ENCODE measurements at regions not wholly inside any gene's neighbourhood (a gene's known extent, or its start where the extent isn't known, plus 50 kb on each side); places are given as distances from the start of the nearest gene placed in this dataset.

- H3K27ac ChIP-seq (ENCODE audit: insufficient read depth, low read length): no peak overlapping the region
- CTCF ChIA-PET: interaction anchor here (1.6 kb wide), 1 partner anchor 244 kb away, joined by 4 read pairs; no protein-coding TSS in a partner anchor
- no peak overlapping the region for H2BK5ac ChIP-seq (ENCODE audit: low read depth, low read length, poor library complexity, severe bottlenecking)
- H3K4me3 ChIP-seq (ENCODE audit: insufficient read depth, low read depth, low read length): no peak overlapping the region
- POLR2A ChIA-PET (ENCODE audit: unreplicated experiment): no interaction called here
- H3K14ac ChIP-seq (replicated peaks; ENCODE audit: low read depth, low read length): no peak overlapping the region
- no peak overlapping the region for H3K4me2 ChIP-seq (ENCODE audit: low read depth, low read length)
- H3K27me3 ChIP-seq (ENCODE audit: control insufficient read depth, insufficient read depth, low read length): no peaks in the 10 kb centered on the region
- ATAC-seq (ENCODE audit: low read depth) (no peak), DNase-seq (no peak)
- intact Hi-C loops (cut with micrococcal nuclease): no loop called here
- TF ChIP-seq RCOR1 (IDR thresholded peaks at IDR 0.05; ENCODE audit: insufficient replicate concordance, low read length) (no peak), MXI1 (IDR thresholded peaks at IDR 0.05; ENCODE audit: borderline replicate concordance, low read depth, low read length) (no peak), SMC3 (IDR thresholded peaks at IDR 0.05; ENCODE audit: low read depth, low read length) (no peak), POLR2A (IDR thresholded peaks at IDR 0.05; ENCODE audit: low read depth, low read length) (no peak), FOS (IDR thresholded peaks at IDR 0.05; ENCODE audit: low read depth, low read length) (no peak), BHLHE40 (IDR thresholded peaks at IDR 0.05; ENCODE audit: low read depth, low read length) (no peak), NFE2L2 (IDR thresholded peaks at IDR 0.05; ENCODE audit: low read depth, low read length) (no peak), CHD1 (IDR thresholded peaks at IDR 0.05; ENCODE audit: low read depth, low read length) (no peak), MAZ (IDR thresholded peaks at IDR 0.05; ENCODE audit: borderline replicate concordance, low read depth, low read length) (no peak), CEBPB (IDR thresholded peaks at IDR 0.05; ENCODE audit: low read depth, low read length) (no peak), CTCF (conservative IDR thresholded peaks at IDR 0.05; ENCODE audit: low read depth, low read length) (no peak), MAFK (IDR thresholded peaks at IDR 0.05; ENCODE audit: low read depth, low read length) (no peak)
- TF ChIP-seq, protein P1, sequence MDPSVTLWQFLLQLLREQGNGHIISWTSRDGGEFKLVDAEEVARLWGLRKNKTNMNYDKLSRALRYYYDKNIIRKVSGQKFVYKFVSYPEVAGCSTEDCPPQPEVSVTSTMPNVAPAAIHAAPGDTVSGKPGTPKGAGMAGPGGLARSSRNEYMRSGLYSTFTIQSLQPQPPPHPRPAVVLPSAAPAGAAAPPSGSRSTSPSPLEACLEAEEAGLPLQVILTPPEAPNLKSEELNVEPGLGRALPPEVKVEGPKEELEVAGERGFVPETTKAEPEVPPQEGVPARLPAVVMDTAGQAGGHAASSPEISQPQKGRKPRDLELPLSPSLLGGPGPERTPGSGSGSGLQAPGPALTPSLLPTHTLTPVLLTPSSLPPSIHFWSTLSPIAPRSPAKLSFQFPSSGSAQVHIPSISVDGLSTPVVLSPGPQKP (IDR thresholded peaks at IDR 0.05; ENCODE audit: borderline replicate concordance, low read depth, low read length): no peak
- TF ChIP-seq, protein P2, sequence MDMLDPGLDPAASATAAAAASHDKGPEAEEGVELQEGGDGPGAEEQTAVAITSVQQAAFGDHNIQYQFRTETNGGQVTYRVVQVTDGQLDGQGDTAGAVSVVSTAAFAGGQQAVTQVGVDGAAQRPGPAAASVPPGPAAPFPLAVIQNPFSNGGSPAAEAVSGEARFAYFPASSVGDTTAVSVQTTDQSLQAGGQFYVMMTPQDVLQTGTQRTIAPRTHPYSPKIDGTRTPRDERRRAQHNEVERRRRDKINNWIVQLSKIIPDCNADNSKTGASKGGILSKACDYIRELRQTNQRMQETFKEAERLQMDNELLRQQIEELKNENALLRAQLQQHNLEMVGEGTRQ (IDR thresholded peaks at IDR 0.05; ENCODE audit: low read depth, low read length): no peak
- no peak overlapping the region for H2BK120ac ChIP-seq (ENCODE audit: low read depth, low read length)
- H2AFZ ChIP-seq (replicated peaks; ENCODE audit: low read length, poor library complexity): no peak overlapping the region
- no peak overlapping the region for H3K18ac ChIP-seq (ENCODE audit: low read depth, low read length)
- dilution Hi-C loops (cut with HindIII; ENCODE audit: low sequenced_read_pairs, unreplicated experiment): no loop called here
- WGBS, 2 experiments (ENCODE audit: extremely low coverage in 2 of 2, insufficient read length in 1 of 2): no CpG with 5 or more reads among the region's 14 CpGs
- H3K9ac ChIP-seq (ENCODE audit: low read depth, low read length): no peak overlapping the region
- no peak overlapping the region for H2AK9ac ChIP-seq (replicated peaks; ENCODE audit: low read depth, low read length, poor library complexity)
- BruUV-seq (replicated peaks): no TSS peak
- no peak overlapping the region for H3K56ac ChIP-seq (ENCODE audit: extremely low read depth, insufficient read depth, low read length)
- H2BK15ac ChIP-seq (ENCODE audit: low read depth, low read length): no peak overlapping the region
- H3K79me1 ChIP-seq (ENCODE audit: low read depth in 1 of 2, low read length in 2 of 2): no peaks in the 10 kb centered on the region
- in situ Hi-C loops (cut with MboI; ENCODE audit: low sequenced_read_pairs): no loop called here
- peaks cover 6% of the 10 kb centered on the region for H3K4me1 ChIP-seq (ENCODE audit: control insufficient read depth, insufficient read depth, low read length)
- no peak overlapping the region for H4K91ac ChIP-seq (ENCODE audit: insufficient read depth, low read depth, low read length)
- no peak overlapping the region for H4K5ac ChIP-seq (ENCODE audit: low read depth, low read length)
- no peak overlapping the region for H3K23ac ChIP-seq (ENCODE audit: low read depth, low read length)
- no peaks in the 10 kb centered on the region for H4K20me1 ChIP-seq (ENCODE audit: insufficient read depth, low read length)
- H3K9me3 ChIP-seq (ENCODE audit: control insufficient read depth, insufficient read depth, low read length): no peaks in the 10 kb centered on the region
- no peaks in the 10 kb centered on the region; the same call in 1 of the 2 replicates for H3K9me1 ChIP-seq (ENCODE audit: insufficient read depth, low read length)
- no peaks in the 10 kb centered on the region for H3K36me3 ChIP-seq (ENCODE audit: control insufficient read depth, insufficient read depth, low read length)
- no peak overlapping the region for H2BK20ac ChIP-seq (ENCODE audit: low read depth, low read length)
- H3K4ac ChIP-seq (ENCODE audit: low read depth, low read length): no peak overlapping the region
- H2AK5ac ChIP-seq (ENCODE audit: low read depth, low read length): no peak overlapping the region
- H4K8ac ChIP-seq (ENCODE audit: low read depth in 2 of 2, low read length in 2 of 2): no peak overlapping the region
These were observed 88.1 kb downstream of the MYL12B start for GRCh38 chr18:3350021-3350420.

Measured in IMR-90 (cell line).